ENCODE measurements at regions not wholly inside any gene's neighbourhood (a gene's known extent, or its start where the extent isn't known, plus 50 kb on each side); places are given as distances from the start of the nearest gene placed in this dataset.

GRCh38 chr15:77836906-77837648 lies 204.4 kb upstream of the LINGO1 start:
- no peaks in the 10 kb centered on the region for H3K27me3 ChIP-seq
- H3K27ac ChIP-seq = no peak overlapping the region
- H3K36me3 ChIP-seq = no peaks in the 10 kb centered on the region
- no peak overlapping the region for H3K4me3 ChIP-seq
- peaks cover 31% of the 10 kb centered on the region for H3K4me1 ChIP-seq
- H3K4me2 ChIP-seq = peak overlapping the region; percentile 31
- no peak for TF ChIP-seq CTCF (IDR thresholded peaks at IDR 0.05)
- TF ChIP-seq EZH2 (IDR thresholded peaks at IDR 0.05) = no peak
- TF ChIP-seq EZH2phosphoT487 (IDR thresholded peaks at IDR 0.05) = no peak
- H4K20me1 ChIP-seq (ENCODE audit: low read depth) = no peaks in the 10 kb centered on the region
- H3K9me3 ChIP-seq (ENCODE audit: low read depth) = no peaks in the 10 kb centered on the region
- no peaks in the 10 kb centered on the region for H3K36me3 Mint-ChIP-seq
- H3K27ac Mint-ChIP-seq = no peak overlapping the region
- DNase-seq (ENCODE audit: low spot score) = no peak
- no peaks in the 10 kb centered on the region for H3K79me2 ChIP-seq (ENCODE audit: low read depth)
- H3F3A ChIP-seq (ENCODE audit: low read depth) = no peaks in the 10 kb centered on the region
- no peak overlapping the region for H3K4me3 Mint-ChIP-seq
- no peak overlapping the region for H3K9ac ChIP-seq
- H3K9me3 Mint-ChIP-seq = no peaks in the 10 kb centered on the region
- H2AFZ ChIP-seq (replicated peaks) = peak overlapping the region; percentile 85
- peaks cover 11% of the 10 kb centered on the region for H3K27me3 Mint-ChIP-seq (ENCODE audit: insufficient read depth, low read depth)
- H3K4me1 Mint-ChIP-seq = peaks cover 12% of the 10 kb centered on the region

GRCh38 chr15:77836121-77836692 lies 203.5 kb upstream of the LINGO1 start:
- Mint-ChIP-seq H3K36me3 (no peaks in the 10 kb centered on the region), H3K4me3 (no peak overlapping the region), H3K9me3 (no peaks in the 10 kb centered on the region), H3K4me1 (peaks cover 17% of the 10 kb centered on the region), H3K27ac (peak overlapping the region; percentile 44), H3K27me3 (ENCODE audit: insufficient read depth, low read depth) (peaks cover 11% of the 10 kb centered on the region)
- H3K9me3 ChIP-seq (ENCODE audit: low read depth) = no peaks in the 10 kb centered on the region
- H3K36me3 ChIP-seq = no peaks in the 10 kb centered on the region
- no peak overlapping the region for H3K4me3 ChIP-seq
- no peak overlapping the region for H3K27ac ChIP-seq
- H3K27me3 ChIP-seq = no peaks in the 10 kb centered on the region
- H4K20me1 ChIP-seq (ENCODE audit: low read depth) = no peaks in the 10 kb centered on the region
- no peaks in the 10 kb centered on the region for H3F3A ChIP-seq (ENCODE audit: low read depth)
- H3K9ac ChIP-seq = no peak overlapping the region
- H2AFZ ChIP-seq (replicated peaks) = peak overlapping the region; percentile 85
- H3K79me2 ChIP-seq (ENCODE audit: low read depth) = no peaks in the 10 kb centered on the region
- TF ChIP-seq CTCF (IDR thresholded peaks at IDR 0.05) = peak; percentile 11
- no peak for TF ChIP-seq EZH2 (IDR thresholded peaks at IDR 0.05)
- TF ChIP-seq EZH2phosphoT487 (IDR thresholded peaks at IDR 0.05) = no peak
- H3K4me1 ChIP-seq = peaks cover 33% of the 10 kb centered on the region
- H3K4me2 ChIP-seq = peak overlapping the region; percentile 31
- DNase-seq (ENCODE audit: low spot score) = peak; percentile 81

- H3K4me1 ChIP-seq = peaks cover 20% of the 10 kb centered on the region
- Mint-ChIP-seq H3K4me3 (no peak overlapping the region), H3K27me3 (ENCODE audit: insufficient read depth, low read depth) (peaks cover 11% of the 10 kb centered on the region), H3K9me3 (no peaks in the 10 kb centered on the region), H3K27ac (no peak overlapping the region), H3K4me1 (peaks cover 16% of the 10 kb centered on the region), H3K36me3 (no peaks in the 10 kb centered on the region)
- no peak overlapping the region for H3K9ac ChIP-seq
- H2AFZ ChIP-seq (replicated peaks) = no peak overlapping the region
- no peak overlapping the region for H3K4me3 ChIP-seq
- no peaks in the 10 kb centered on the region for H3F3A ChIP-seq (ENCODE audit: low read depth)
- no peak overlapping the region for H3K27ac ChIP-seq
- H3K79me2 ChIP-seq (ENCODE audit: low read depth) = no peaks in the 10 kb centered on the region
- H3K9me3 ChIP-seq (ENCODE audit: low read depth) = no peaks in the 10 kb centered on the region
- H3K4me2 ChIP-seq = no peak overlapping the region
- DNase-seq (ENCODE audit: low spot score) = no peak
- no peaks in the 10 kb centered on the region for H3K36me3 ChIP-seq
- no peak for TF ChIP-seq EZH2phosphoT487 (IDR thresholded peaks at IDR 0.05)
- no peak for TF ChIP-seq EZH2 (IDR thresholded peaks at IDR 0.05)
- no peak for TF ChIP-seq CTCF (IDR thresholded peaks at IDR 0.05)
- no peaks in the 10 kb centered on the region for H3K27me3 ChIP-seq
- H4K20me1 ChIP-seq (ENCODE audit: low read depth) = no peaks in the 10 kb centered on the region
These were observed 201.7 kb upstream of the LINGO1 start for GRCh38 chr15:77834276-77834990.

All from neural progenitor cell (in vitro differentiated cells).